GM13976 (cell line): ENCODE measurements at regions not wholly inside any gene's neighbourhood (a gene's known extent, or its start where the extent isn't known, plus 50 kb on each side); places are given as distances from the start of the nearest gene placed in this dataset.

Experiments
- DNase-seq: peaks from one replicate; pipeline ENCODE4 v3.0.0; 2012; ENCODE audit warnings: low spot score
- CTCF ChIP-seq: IDR thresholded peaks from 2 replicates; pipeline ENCODE4 v1.5.1; 2012; ENCODE audit warnings: borderline replicate concordance, mild to moderate bottlenecking; ENCODE audit not compliant: insufficient read depth; ENCODE audit errors: extremely low read depth, missing control alignments, control extremely low read depth
- in situ Hi-C: fragments of 300-500 bp; cut with MboI; formaldehyde crosslinking; loops from one replicate; pipeline ENCODE4 v1.12.0; 2022; ENCODE audit warnings: low sequenced_read_pairs, mixed read lengths, inconsistent platforms; ENCODE audit not compliant: unreplicated experiment

- no peak for TF ChIP-seq CTCF
- no peak for DNase-seq
- in situ Hi-C loops = no loop called here
These were observed 210.7 kb upstream of the CNR1 start for GRCh38 chr6:88376768-88377387.

- in situ Hi-C loops = no loop called here
- no peak for TF ChIP-seq CTCF
- no peak for DNase-seq
These were observed 210.1 kb upstream of the CNR1 start for GRCh38 chr6:88376197-88376596.

DNA sequence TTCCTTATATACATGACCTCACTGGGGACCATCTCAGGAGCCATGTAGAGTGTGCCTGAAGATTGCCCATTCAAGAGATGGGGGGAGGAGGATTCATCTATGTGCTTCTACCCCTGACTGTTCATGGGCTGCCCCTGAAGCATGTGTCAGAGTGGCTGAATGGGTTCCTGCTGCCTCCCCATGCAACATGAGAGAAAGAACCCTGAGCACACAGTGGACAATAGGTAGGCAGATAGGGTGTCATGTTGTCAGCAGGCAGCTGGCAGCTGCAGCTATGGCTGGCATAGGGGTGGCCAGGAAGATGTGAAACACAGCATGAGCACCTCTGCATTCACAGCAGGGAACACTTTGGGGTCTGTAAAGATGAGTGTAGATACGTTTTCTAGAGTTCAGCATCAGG is 208.4 kb upstream of the CNR1 start:
- DNase-seq = no peak
- in situ Hi-C loops = no loop called here
- TF ChIP-seq CTCF = no peak

- in situ Hi-C loops = no loop called here
- TF ChIP-seq CTCF = no peak
- DNase-seq = no peak
These were observed 205.3 kb upstream of the CNR1 start for GRCh38 chr6:88371480-88371879.

GRCh38 chr6:88370127-88370710 is 204.1 kb upstream of the CNR1 start:
- in situ Hi-C loops = no loop called here
- no peak for DNase-seq
- TF ChIP-seq CTCF = no peak

- no peak for TF ChIP-seq CTCF
- in situ Hi-C loops = no loop called here
- DNase-seq = no peak
These were observed 203.1 kb upstream of the CNR1 start for GRCh38 chr6:88369262-88369661.
